ENCODE measurements at regions not wholly inside any gene's neighbourhood (a gene's known extent, or its start where the extent isn't known, plus 50 kb on each side); places are given as distances from the start of the nearest gene placed in this dataset.

DNA sequence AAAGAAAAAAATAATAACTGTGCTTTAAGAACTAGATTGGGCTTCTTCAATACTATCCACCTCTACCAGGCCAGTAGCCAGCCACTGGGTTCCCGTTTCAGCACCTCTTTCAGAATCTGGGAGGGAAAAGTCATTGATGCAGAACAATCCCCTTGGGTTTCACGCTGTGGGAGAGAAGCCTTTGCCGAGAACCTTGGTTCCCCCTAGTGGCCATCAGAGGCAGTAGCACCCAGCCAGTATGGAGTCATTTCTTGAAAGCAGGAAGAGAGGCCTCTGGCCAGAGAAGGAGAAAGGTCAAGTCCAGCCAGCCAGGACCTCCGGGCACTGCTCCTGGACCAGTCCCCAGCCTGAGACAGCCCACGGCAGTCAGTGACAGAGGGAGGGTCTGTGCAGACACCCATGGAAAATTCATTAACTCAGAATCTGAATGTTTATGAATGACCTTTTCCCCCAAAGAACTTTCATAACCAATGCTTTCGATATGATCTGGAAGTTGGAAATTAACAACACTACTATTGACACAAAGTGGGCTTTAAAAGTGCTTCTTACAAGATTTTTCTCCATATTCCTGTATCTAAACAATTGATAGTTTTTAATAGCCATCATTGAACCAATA, 51.2 kb upstream of the CDH5 start:
- peak; percentile 79 for DNase-seq (ENCODE audit: low read depth)

- DNase-seq (ENCODE audit: low read depth): no peak
These were observed 55.2 kb upstream of the CDH5 start for GRCh38 chr16:66311306-66311705.

- DNase-seq (ENCODE audit: low read depth): no peak
These were observed 57.2 kb upstream of the CDH5 start for GRCh38 chr16:66309215-66309807.

DNA sequence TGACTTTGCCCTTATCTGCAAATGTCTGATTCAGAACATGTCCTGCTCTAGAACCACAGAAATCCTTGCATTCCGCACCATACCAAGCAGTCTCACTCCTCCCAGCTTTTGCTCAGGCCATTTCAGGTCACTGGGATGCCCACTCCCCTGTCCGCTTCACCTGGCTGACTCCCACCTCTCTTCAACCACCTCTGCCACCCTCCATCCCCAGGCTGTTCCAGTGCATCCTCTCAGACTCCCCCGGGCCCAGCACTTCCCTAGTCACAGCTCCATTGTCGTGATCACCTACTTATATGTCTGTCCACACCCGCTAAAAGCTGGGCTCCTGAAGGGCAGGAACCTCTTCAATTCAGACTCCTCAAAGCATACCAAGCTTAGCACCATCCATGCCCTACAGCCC, 58.4 kb upstream of the CDH5 start:
- DNase-seq (ENCODE audit: low read depth): no peak

DNA sequence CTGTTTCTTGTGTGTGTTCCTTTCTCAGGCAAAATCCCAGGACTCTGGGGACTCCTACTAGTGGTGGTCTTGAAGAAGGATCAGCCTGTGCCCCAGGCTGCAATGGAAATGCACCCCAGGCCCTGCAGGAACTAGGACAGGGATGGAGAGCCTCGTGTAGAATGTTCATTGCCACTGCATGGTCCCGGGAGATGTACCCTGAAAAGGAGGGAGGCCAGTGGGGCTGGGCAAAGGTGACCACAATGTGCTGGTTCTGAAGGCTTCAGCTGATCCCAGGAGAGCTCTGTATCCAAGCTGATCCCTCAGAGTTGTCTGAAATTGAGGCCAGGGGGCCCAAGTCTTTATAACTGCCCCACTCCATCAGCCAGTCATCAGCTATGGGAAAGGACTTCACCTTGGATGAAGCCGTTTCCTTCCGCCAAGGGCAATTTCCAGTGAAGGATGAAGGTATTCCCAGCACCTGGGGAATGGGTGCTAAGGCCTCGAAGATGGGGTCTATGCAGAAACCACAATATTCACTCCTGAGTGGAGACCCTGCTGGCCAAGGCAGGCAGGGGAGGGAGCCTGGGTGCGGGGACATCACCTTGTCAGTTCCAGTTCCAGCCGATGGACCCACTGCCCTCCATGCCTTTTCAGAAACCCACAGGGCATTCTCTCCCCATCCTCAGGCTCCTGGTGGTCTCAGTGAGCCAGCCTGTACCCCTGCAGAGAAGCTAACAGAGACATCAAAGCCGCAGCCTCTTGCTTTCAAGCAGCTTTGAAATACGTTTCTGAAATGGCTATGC, 59.9 kb upstream of the CDH5 start:
- DNase-seq (ENCODE audit: low read depth): no peak

DNA sequence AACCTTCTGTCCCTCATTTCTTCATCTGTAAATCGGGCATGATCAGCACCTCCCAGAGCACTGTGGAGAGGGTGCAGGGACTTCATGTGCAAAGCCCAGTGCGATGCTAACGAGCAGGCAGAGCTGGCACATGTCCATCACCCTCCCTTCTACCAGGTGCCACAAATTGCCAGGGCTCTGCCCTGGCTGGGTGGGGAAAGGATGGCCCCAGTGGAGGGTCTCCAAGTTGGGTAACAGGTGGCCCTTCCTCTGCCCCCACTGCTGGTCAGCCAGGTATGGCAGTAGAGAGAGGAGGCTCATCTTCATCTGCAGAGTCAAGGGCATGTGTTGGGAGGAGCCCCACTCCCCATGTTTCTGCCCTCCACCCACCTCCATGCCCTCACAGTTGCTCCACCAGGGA, 61.5 kb upstream of the CDH5 start:
- DNase-seq (ENCODE audit: low read depth): no peak

DNA sequence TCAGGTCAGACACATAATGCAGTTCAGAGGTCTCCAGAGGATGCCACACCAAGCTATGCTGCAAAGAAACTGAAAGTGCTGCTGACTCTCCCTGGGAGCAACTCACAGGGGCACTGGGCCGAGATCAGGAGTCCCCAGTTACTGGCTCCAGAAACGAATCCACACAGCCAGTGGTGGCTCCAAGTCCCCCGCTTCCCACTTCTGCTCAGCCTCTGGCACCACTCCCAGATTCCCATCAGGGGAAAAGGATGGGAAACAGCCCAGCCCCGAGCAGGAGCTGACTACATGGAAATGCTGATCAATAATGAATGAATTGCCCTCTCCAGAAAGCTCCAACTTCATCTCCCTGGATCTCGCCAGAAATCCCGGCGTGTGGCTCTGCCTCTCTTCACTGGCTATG, 62.3 kb upstream of the CDH5 start:
- DNase-seq (ENCODE audit: low read depth): no peak

GRCh38 chr16:66300501-66300900, 66.0 kb upstream of the CDH5 start:
- no peak for DNase-seq (ENCODE audit: low read depth)

GRCh38 chr16:66300037-66300436, 66.5 kb upstream of the CDH5 start:
- DNase-seq (ENCODE audit: low read depth): no peak

DNA sequence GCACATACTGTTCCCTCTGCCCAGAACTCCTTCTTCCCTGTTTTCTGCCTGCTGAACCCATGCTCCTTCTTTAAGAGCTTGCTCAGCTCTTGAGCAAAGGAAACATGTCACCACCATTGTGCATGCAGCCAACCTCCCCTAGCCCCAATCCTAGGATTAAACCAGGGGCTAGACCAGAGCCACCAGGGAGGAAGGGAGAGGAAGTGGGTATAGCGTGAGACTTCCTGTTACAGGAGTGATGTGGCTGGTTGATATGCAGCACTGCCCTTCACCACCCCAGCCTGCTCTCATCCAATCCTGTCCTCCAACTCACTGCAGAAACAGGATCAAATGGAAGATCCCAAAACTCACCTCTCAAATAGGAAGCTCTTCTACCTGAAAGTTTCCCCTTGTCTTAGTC, 67.1 kb upstream of the CDH5 start:
- DNase-seq (ENCODE audit: low read depth): no peak

GRCh38 chr16:66298571-66299120, 67.8 kb upstream of the CDH5 start:
- no peak for DNase-seq (ENCODE audit: low read depth)

- DNase-seq (ENCODE audit: low read depth): no peak
These were observed 68.5 kb upstream of the CDH5 start for GRCh38 chr16:66298006-66298405.

- DNase-seq (ENCODE audit: low read depth): no peak
These were observed 69.9 kb upstream of the CDH5 start for GRCh38 chr16:66296591-66296990.

- DNase-seq (ENCODE audit: low read depth): no peak
These were observed 70.5 kb upstream of the CDH5 start for GRCh38 chr16:66295761-66296546.

GRCh38 chr16:66295213-66295612, 71.3 kb upstream of the CDH5 start:
- DNase-seq (ENCODE audit: low read depth): no peak

DNA sequence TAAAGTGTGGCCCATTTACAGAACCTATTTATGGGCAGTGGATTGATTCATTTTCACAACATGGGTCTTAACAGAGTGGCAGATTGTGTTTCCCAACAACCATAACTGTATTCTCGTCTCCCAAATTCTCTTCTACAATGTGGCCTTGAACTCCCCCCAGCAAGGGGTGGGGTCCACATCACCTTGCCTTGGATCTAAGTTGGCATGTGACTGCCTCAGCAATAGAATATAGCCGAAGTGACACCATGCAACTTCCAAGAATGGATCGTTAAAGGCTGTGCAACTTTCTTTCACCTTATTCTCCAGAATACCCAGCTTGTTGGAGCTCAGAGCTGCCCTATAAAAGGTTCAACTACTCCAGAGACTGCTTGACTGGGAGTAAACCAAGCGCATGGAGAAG, 72.0 kb upstream of the CDH5 start:
- no peak for DNase-seq (ENCODE audit: low read depth)

GRCh38 chr16:66293932-66294331, 72.6 kb upstream of the CDH5 start:
- DNase-seq (ENCODE audit: low read depth): no peak

- DNase-seq (ENCODE audit: low read depth): no peak
These were observed 73.2 kb upstream of the CDH5 start for GRCh38 chr16:66293207-66293735.

DNA sequence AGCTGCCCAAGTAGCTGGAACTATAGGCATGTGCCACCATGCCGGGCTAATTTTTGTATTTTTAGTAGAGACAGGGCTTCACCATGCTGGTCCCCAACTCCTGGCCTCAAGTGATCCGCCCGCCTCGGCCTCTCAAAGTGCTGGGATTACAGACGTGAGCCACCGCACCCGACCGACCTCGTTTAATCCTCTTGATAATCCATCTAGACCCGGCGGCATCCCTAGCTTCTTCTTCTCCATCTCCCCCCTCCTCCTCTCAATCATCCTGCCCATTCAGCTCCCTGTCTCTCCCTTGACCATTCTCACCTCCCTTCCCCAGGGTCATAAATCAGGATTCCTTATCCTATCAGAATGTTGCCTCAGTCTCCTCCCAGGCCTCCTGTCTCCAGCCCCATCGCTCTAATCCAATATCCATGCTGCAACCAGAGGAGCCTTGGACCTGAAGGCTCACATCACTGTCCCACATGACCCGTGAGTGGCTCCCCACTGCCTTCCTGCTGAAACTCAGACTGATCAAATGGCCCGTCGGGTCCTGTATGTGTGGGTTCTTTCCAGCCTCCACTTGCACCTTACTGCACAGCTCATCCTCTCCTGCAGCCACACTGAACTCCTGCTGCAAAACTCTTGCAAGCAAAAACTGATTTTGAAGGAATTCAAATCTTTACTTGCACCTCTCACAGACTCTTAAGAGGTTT, 74.1 kb upstream of the CDH5 start:
- DNase-seq (ENCODE audit: low read depth): no peak

DNA sequence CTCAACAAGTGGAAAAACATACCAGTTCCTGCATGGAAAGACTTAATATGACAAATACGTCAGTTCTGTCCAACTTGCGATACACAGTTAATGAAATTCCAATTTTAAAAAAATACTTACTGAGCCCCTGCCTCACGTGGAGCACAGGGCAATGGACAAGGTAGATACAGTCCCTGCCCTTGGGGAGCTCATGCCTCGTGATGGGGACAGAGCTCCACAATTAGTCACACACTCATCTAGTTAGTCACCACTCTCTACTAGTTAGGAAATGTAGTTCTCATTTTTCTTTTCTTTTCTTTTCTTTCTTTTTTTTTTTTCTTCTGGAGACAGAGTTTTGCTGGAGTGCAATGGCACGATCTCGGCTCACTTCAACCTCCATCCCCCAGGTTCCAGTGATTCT, 74.7 kb upstream of the CDH5 start:
- DNase-seq (ENCODE audit: low read depth): no peak

DNA sequence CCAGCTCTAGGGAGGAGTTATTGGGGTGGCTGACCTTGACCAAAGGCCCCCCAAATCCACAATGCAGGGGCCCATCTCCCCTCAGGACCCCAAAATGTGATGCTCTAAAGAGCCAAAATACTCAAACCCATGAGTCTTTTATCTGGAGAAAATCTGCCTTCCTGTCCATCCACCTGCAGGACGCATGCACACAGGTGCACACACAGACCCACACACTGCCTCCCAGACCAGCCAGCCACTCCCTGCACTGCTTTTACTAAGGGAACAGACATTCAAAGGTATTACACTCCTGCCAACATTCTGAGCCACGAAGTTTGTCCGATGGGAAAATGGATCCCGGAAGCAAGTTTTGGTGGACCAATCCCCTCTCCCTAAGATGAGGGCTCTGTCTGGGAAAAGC, 76.1 kb upstream of the CDH5 start:
- DNase-seq (ENCODE audit: low read depth): no peak

Data from myocyte (in vitro differentiated cells).